ENCODE measurements at regions not wholly inside any gene's neighbourhood (a gene's known extent, or its start where the extent isn't known, plus 50 kb on each side); places are given as distances from the start of the nearest gene placed in this dataset.

GRCh38 chr19:28074773-28075172 lies 1138.2 kb downstream of the UQCRFS1 start:
- DNase-seq: no peak
- Histone ChIP-seq H3K9me3 (peaks cover 0 to 4% (median 0%) of the 10 kb centered on the region in 4 donors), H3K4me3 (no peak overlapping the region), H3K27me3 (no peaks in the 10 kb centered on the region), H3K27ac (no peak overlapping the region), H3K4me1 (no peaks in the 10 kb centered on the region), H3K36me3 (no peaks in the 10 kb centered on the region)
- no peak for TF ChIP-seq POLR2A (IDR thresholded peaks at IDR 0.05)
- TF ChIP-seq EP300 (IDR thresholded peaks at IDR 0.05): no peak
- TF ChIP-seq POLR2AphosphoS5 (IDR thresholded peaks at IDR 0.05): no peak
- TF ChIP-seq CTCF (IDR thresholded peaks at IDR 0.05): no peak
- WGBS, 2 donors: 82 to 86% methylated on average over 2 of the region's 2 CpGs
- intact Hi-C loops (cut with DNase I): no loop called here

- H3K4me1 ChIP-seq: no peaks in the 10 kb centered on the region
- H3K9me3 ChIP-seq: no peaks in the 10 kb centered on the region
- no peak overlapping the region for H3K27ac ChIP-seq
- H3K36me3 ChIP-seq: no peaks in the 10 kb centered on the region
- no peak for DNase-seq
- no peak for TF ChIP-seq CTCF (IDR thresholded peaks at IDR 0.05)
- no peak for TF ChIP-seq EP300 (IDR thresholded peaks at IDR 0.05)
- no peak for TF ChIP-seq POLR2AphosphoS5 (IDR thresholded peaks at IDR 0.05)
- no peak for TF ChIP-seq POLR2A (IDR thresholded peaks at IDR 0.05)
- WGBS, 2 donors: 43 to 46% methylated on average over 2 of the region's 2 CpGs
- intact Hi-C loops (cut with DNase I): no loop called here
- no peak overlapping the region for H3K4me3 ChIP-seq
- H3K27me3 ChIP-seq: no peaks in the 10 kb centered on the region
Measured at GRCh38 chr19:28067882-28068281, 1145.1 kb downstream of the UQCRFS1 start.

- TF ChIP-seq POLR2AphosphoS5 (IDR thresholded peaks at IDR 0.05) (no peak), CTCF (IDR thresholded peaks at IDR 0.05) (no peak), POLR2A (IDR thresholded peaks at IDR 0.05) (no peak), EP300 (IDR thresholded peaks at IDR 0.05) (no peak)
- no peaks in the 10 kb centered on the region for H3K36me3 ChIP-seq
- intact Hi-C loops (cut with DNase I): no loop called here
- 95 to 96% methylated on average over 8 of the region's 8 CpGs for WGBS, 2 donors
- H3K27me3 ChIP-seq: no peaks in the 10 kb centered on the region
- DNase-seq: no peak
- H3K4me3 ChIP-seq: no peak overlapping the region
- no peak overlapping the region for H3K27ac ChIP-seq
- peaks cover 0 to 6% (median 0%) of the 10 kb centered on the region in 4 donors for H3K9me3 ChIP-seq
- H3K4me1 ChIP-seq: no peaks in the 10 kb centered on the region
Measured at GRCh38 chr19:28066988-28067387, 1146.0 kb downstream of the UQCRFS1 start.

GRCh38 chr19:28066161-28066560 lies 1146.8 kb downstream of the UQCRFS1 start:
- Histone ChIP-seq H3K27ac (no peak overlapping the region), H3K4me1 (no peaks in the 10 kb centered on the region), H3K4me3 (no peak overlapping the region), H3K36me3 (no peaks in the 10 kb centered on the region), H3K27me3 (no peaks in the 10 kb centered on the region), H3K9me3 (peaks cover 0 to 6% (median 0%) of the 10 kb centered on the region in 4 donors)
- WGBS, 2 donors: 83% methylated on average over 3 of the region's 3 CpGs
- no peak for DNase-seq
- intact Hi-C loops (cut with DNase I): no loop called here
- TF ChIP-seq POLR2AphosphoS5 (IDR thresholded peaks at IDR 0.05) (no peak), EP300 (IDR thresholded peaks at IDR 0.05) (no peak), CTCF (IDR thresholded peaks at IDR 0.05) (no peak)

- Histone ChIP-seq H3K27ac (no peak overlapping the region), H3K9me3 (peaks cover 0 to 6% (median 0%) of the 10 kb centered on the region in 4 donors), H3K27me3 (no peaks in the 10 kb centered on the region), H3K4me3 (no peak overlapping the region), H3K4me1 (no peaks in the 10 kb centered on the region), H3K36me3 (no peaks in the 10 kb centered on the region)
- DNase-seq: no peak
- intact Hi-C loops (cut with DNase I): no loop called here
- TF ChIP-seq CTCF (IDR thresholded peaks at IDR 0.05) (no peak), POLR2A (IDR thresholded peaks at IDR 0.05) (no peak), EP300 (IDR thresholded peaks at IDR 0.05) (no peak), POLR2AphosphoS5 (IDR thresholded peaks at IDR 0.05) (no peak)
- 39 to 45% methylated on average over 1 of the region's 1 CpG for WGBS, 2 donors
Measured at GRCh38 chr19:28065026-28065425, 1147.9 kb downstream of the UQCRFS1 start.

Data from sigmoid colon (tissue), 6 donors.